Peyer's patch (tissue), 4 donors: ENCODE measurements at regions not wholly inside any gene's neighbourhood (a gene's known extent, or its start where the extent isn't known, plus 50 kb on each side); places are given as distances from the start of the nearest gene placed in this dataset.
A peak's percentile ranks its signal among the peaks of the same experiment; 100 is the strongest.

Experiments
- DNase-seq, 3 donors: peaks; one replicate each; pipeline ENCODE4 v3.0.0-alpha.2; 2017 to 2019
- H3K27ac ChIP-seq, 4 donors: fragments of 200-600 bp; sonication (generic); one replicate each; pipeline ENCODE4 v1.5.1; 2016 to 2019
- H3K27me3 ChIP-seq, 2 donors: fragments of 200-600 bp; sonication (generic); one replicate each; pipeline ENCODE4 v1.5.1; 2019
- H3K36me3 ChIP-seq, 3 donors: fragments of 200-600 bp; sonication (generic); one replicate each; pipeline ENCODE4 v1.5.1; 2016 to 2019
- H3K4me1 ChIP-seq, 4 donors: fragments of 200-600 bp; sonication (generic); one replicate each; pipeline ENCODE4 v1.5.1; 2016 to 2019
- H3K4me3 ChIP-seq, 4 donors: fragments of 200-600 bp; sonication (generic); 1 replicate in 3 of 4; 2 replicates in 1 of 4; pipeline ENCODE4 v1.5.1; 2016 to 2019; ENCODE audit warnings: mild to moderate bottlenecking in 1 of 4
- H3K9me3 ChIP-seq, 4 donors: fragments of 200-600 bp; sonication (generic); one replicate each; pipeline ENCODE4 v1.5.1; 2016 to 2019; ENCODE audit warnings: mild to moderate bottlenecking in 1 of 4
- POLR2A ChIP-seq, 2 donors: fragments of 450-650 bp; IDR thresholded peaks; one replicate each; pipeline ENCODE4 v1.5.1; 2017; ENCODE audit warnings: antibody characterized with exemption in 2 of 2, mild to moderate bottlenecking in 2 of 2, moderate library complexity in 2 of 2
- TF ChIP-seq, protein P1 (sequence below), 6 experiments: fragments of 450-650 bp in 4 of 6; fragments of 200-600 bp in 2 of 6; sonication (generic) in 1 of 6; IDR thresholded peaks; one replicate each; pipeline ENCODE4 v1.5.1; 2017 to 2019; ENCODE audit warnings: antibody characterized with exemption in 6 of 6, mild to moderate bottlenecking in 3 of 6, moderate library complexity in 1 of 6

- H3K36me3 ChIP-seq, result no peaks in the 10 kb centered on the region
- DNase-seq, result no peak
- peaks cover 0 to 11% (median 1%) of the 10 kb centered on the region in 4 donors for H3K4me1 ChIP-seq
- H3K4me3 ChIP-seq, result no peak overlapping the region
- H3K27me3 ChIP-seq, result no peaks in the 10 kb centered on the region
- TF ChIP-seq, protein P1, sequence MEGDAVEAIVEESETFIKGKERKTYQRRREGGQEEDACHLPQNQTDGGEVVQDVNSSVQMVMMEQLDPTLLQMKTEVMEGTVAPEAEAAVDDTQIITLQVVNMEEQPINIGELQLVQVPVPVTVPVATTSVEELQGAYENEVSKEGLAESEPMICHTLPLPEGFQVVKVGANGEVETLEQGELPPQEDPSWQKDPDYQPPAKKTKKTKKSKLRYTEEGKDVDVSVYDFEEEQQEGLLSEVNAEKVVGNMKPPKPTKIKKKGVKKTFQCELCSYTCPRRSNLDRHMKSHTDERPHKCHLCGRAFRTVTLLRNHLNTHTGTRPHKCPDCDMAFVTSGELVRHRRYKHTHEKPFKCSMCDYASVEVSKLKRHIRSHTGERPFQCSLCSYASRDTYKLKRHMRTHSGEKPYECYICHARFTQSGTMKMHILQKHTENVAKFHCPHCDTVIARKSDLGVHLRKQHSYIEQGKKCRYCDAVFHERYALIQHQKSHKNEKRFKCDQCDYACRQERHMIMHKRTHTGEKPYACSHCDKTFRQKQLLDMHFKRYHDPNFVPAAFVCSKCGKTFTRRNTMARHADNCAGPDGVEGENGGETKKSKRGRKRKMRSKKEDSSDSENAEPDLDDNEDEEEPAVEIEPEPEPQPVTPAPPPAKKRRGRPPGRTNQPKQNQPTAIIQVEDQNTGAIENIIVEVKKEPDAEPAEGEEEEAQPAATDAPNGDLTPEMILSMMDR (IDR thresholded peaks at IDR 0.05), result no peak
- TF ChIP-seq POLR2A (IDR thresholded peaks at IDR 0.05), result no peak
- H3K27ac ChIP-seq, result no peak overlapping the region
- H3K9me3 ChIP-seq, result no peaks in the 10 kb centered on the region
Observed at GRCh38 chr4:184292877-184293276, 75.2 kb upstream of the ENPP6 start.

- TF ChIP-seq POLR2A (IDR thresholded peaks at IDR 0.05), result no peak
- TF ChIP-seq, protein P1 (IDR thresholded peaks at IDR 0.05), result no peak
- Histone ChIP-seq H3K9me3 (no peaks in the 10 kb centered on the region), H3K4me1 (peaks cover 0 to 13% (median 2%) of the 10 kb centered on the region in 4 donors), H3K27me3 (no peaks in the 10 kb centered on the region), H3K27ac (no peak overlapping the region), H3K36me3 (no peaks in the 10 kb centered on the region), H3K4me3 (no peak overlapping the region)
- no peak for DNase-seq
Observed at GRCh38 chr4:184292465-184292867, 74.8 kb upstream of the ENPP6 start.

DNA sequence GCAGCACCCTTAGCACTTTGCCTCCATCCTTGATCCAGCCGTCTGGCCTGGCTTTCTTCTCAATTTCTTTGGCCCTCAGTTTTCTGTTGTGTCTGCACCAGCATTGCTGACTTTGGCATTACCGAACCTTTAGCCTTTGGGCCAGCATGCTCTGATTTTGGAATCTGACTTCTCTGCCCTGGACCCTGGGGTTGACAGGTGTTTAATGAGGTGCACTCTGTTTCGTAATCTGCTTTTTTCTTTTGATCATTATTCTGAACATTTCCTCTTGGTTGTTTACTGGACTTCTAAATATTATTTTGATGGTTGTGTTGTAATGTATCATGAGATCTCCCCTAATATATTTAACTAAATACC lies 71.5 kb upstream of the ENPP6 start:
- Histone ChIP-seq H3K4me1 (peaks cover 0 to 13% (median 3%) of the 10 kb centered on the region in 4 donors), H3K27me3 (no peaks in the 10 kb centered on the region), H3K9me3 (no peaks in the 10 kb centered on the region), H3K36me3 (no peaks in the 10 kb centered on the region), H3K4me3 (no peak overlapping the region), H3K27ac (peak overlapping the region in 2 of 4 donors; percentile 48 to 50)
- no peak for TF ChIP-seq POLR2A (IDR thresholded peaks at IDR 0.05)
- TF ChIP-seq, protein P1 (IDR thresholded peaks at IDR 0.05), result no peak
- no peak for DNase-seq

DNA sequence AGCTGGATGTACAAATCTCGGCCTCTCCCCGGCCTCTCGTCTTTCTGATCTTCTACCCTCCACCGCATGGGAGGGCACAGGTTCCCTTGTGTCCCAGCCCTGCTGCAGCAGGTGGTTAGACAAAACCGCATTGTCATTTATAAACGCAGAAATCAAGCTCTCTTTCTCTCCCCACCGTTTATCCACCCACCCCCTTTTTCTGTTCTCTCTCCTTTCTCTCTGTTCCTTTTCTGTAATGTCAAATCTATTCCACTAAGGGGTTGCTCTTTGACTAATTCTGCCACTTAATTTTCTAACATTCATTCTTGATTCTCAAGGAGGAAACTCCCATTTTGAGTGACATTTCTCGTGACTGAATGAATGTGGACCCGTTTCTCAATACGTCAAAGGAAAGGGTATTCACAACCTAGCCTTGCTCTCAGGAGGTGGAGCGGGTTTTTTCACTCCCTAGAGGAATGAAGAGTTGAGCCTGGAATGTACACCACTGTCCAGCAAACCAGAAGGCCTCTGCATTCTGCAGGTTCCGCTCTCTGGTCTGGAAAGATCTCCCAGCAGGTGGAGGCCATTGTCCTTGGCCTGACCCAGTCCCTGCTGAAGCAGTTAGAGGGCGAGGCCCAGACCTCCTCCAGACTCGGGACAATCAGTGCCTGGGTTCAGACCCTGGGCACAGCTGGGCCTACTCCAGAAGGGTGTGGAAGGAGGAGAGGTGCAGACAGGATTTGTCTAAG lies 70.9 kb upstream of the ENPP6 start:
- H3K27ac ChIP-seq, result peak overlapping the region in 3 of 4 donors; percentile 17 to 50 (median 48)
- TF ChIP-seq, protein P1 (IDR thresholded peaks at IDR 0.05), result no peak
- no peak for TF ChIP-seq POLR2A (IDR thresholded peaks at IDR 0.05)
- H3K27me3 ChIP-seq, result no peaks in the 10 kb centered on the region
- no peaks in the 10 kb centered on the region for H3K9me3 ChIP-seq
- peaks cover 0 to 13% (median 6%) of the 10 kb centered on the region in 4 donors for H3K4me1 ChIP-seq
- no peaks in the 10 kb centered on the region for H3K36me3 ChIP-seq
- H3K4me3 ChIP-seq, result no peak overlapping the region
- DNase-seq, result peak in 1 of 3 donors; percentile 59

DNA sequence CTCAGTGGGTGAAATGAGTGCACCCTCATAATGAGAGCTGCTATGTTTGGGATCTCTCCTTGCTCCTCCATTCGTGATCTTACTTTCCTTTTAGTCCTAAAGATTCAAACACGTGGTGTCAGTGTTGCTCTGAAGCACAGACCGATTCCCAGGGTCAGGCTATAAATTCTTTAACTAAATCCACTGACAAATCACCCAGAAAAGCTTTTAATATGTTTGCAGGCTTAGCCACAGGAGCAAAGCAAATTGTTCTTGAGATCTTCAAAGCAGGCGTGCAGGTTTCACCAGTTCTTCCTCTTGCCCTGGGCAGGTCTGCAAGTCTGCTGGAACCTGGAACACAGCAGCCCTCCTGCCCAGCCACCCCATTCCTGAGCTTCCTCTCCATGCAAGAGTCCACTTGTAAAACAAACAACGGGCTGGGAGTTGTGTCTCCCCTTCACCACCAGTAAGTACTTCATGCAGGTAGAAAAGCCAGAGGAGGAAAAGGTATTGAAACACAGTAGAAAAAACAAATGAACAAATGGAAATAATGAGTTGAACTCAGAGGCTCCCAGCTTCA lies 70.1 kb upstream of the ENPP6 start:
- TF ChIP-seq POLR2A (IDR thresholded peaks at IDR 0.05), result no peak
- TF ChIP-seq, protein P1 (IDR thresholded peaks at IDR 0.05), result peak in 3 of 6 experiments; percentile 27 to 56 (median 43)
- H3K4me1 ChIP-seq, result peaks cover 0 to 14% (median 4%) of the 10 kb centered on the region in 4 donors
- peak overlapping the region in 3 of 4 donors; percentile 17 to 50 (median 48) for H3K27ac ChIP-seq
- no peak overlapping the region for H3K4me3 ChIP-seq
- no peaks in the 10 kb centered on the region for H3K9me3 ChIP-seq
- H3K36me3 ChIP-seq, result no peaks in the 10 kb centered on the region
- DNase-seq, result no peak
- H3K27me3 ChIP-seq, result no peaks in the 10 kb centered on the region
